ENCODE measurements at regions not wholly inside any gene's neighbourhood (a gene's known extent, or its start where the extent isn't known, plus 50 kb on each side); places are given as distances from the start of the nearest gene placed in this dataset.

GRCh38 chr5:90174236-90174635 is 235.3 kb downstream of the CETN3 start:
- no peaks in the 10 kb centered on the region for H3K36me3 ChIP-seq
- peaks cover 0 to 15% (median 4%) of the 10 kb centered on the region in 6 donors for H3K4me1 ChIP-seq
- no peak for TF ChIP-seq POLR2A (IDR thresholded peaks at IDR 0.05)
- TF ChIP-seq POLR2AphosphoS5 (IDR thresholded peaks at IDR 0.05): no peak
- TF ChIP-seq CTCF (IDR thresholded peaks at IDR 0.05 in 8 of 11, conservative IDR thresholded peaks at IDR 0.05 in 3 of 11): no peak
- WGBS, 5 donors: 81 to 93% (median 84%) methylated on average over 4 of the region's 4 CpGs
- intact Hi-C loops (cut with DNase I; ENCODE audit: low total_unique reads): no loop called here
- DNase-seq: no peak
- no peak overlapping the region for H3K4me3 ChIP-seq
- H3K27me3 ChIP-seq (replicated peaks in 1 of 7): no peaks in the 10 kb centered on the region
- no peak overlapping the region for H3K27ac ChIP-seq
- H3K9me3 ChIP-seq: peaks cover 0 to 13% (median 5%) of the 10 kb centered on the region in 8 donors

GRCh38 chr5:90173299-90174030 is 236.1 kb downstream of the CETN3 start:
- 80 to 100% (median 91%) methylated on average over 1 of the region's 1 CpG for WGBS, 5 donors
- intact Hi-C loops (cut with DNase I; ENCODE audit: low total_unique reads): no loop called here
- no peaks in the 10 kb centered on the region for H3K27me3 ChIP-seq (replicated peaks in 1 of 7)

GRCh38 chr5:90171466-90171865 is 238.1 kb downstream of the CETN3 start:
- no peak overlapping the region for H3K4me3 ChIP-seq
- no peaks in the 10 kb centered on the region for H3K36me3 ChIP-seq
- TF ChIP-seq POLR2AphosphoS5 (IDR thresholded peaks at IDR 0.05): no peak
- no peak for TF ChIP-seq CTCF (IDR thresholded peaks at IDR 0.05 in 8 of 11, conservative IDR thresholded peaks at IDR 0.05 in 3 of 11)
- no peak for TF ChIP-seq POLR2A (IDR thresholded peaks at IDR 0.05)
- H3K27me3 ChIP-seq (replicated peaks in 1 of 7): no peaks in the 10 kb centered on the region
- no peaks in the 10 kb centered on the region for H3K9me3 ChIP-seq
- H3K27ac ChIP-seq: no peak overlapping the region
- intact Hi-C loops (cut with DNase I; ENCODE audit: low total_unique reads): no loop called here
- no peak for DNase-seq
- 0% methylated on average over 1 of the region's 1 CpG for WGBS, 5 donors
- H3K4me1 ChIP-seq: peaks cover 0 to 18% (median 4%) of the 10 kb centered on the region in 6 donors

More at GRCh38 chr5:90173299-90174030, 236.1 kb downstream of the CETN3 start:
- no peak for DNase-seq
- no peak for TF ChIP-seq POLR2A (IDR thresholded peaks at IDR 0.05)
- TF ChIP-seq CTCF (IDR thresholded peaks at IDR 0.05 in 8 of 11, conservative IDR thresholded peaks at IDR 0.05 in 3 of 11): no peak
- no peak for TF ChIP-seq POLR2AphosphoS5 (IDR thresholded peaks at IDR 0.05)
- H3K4me1 ChIP-seq: peaks cover 0 to 18% (median 4%) of the 10 kb centered on the region in 6 donors
- peaks cover 0 to 13% (median 5%) of the 10 kb centered on the region in 8 donors for H3K9me3 ChIP-seq
- no peak overlapping the region for H3K27ac ChIP-seq
- H3K4me3 ChIP-seq: no peak overlapping the region
- no peaks in the 10 kb centered on the region for H3K36me3 ChIP-seq

DNA sequence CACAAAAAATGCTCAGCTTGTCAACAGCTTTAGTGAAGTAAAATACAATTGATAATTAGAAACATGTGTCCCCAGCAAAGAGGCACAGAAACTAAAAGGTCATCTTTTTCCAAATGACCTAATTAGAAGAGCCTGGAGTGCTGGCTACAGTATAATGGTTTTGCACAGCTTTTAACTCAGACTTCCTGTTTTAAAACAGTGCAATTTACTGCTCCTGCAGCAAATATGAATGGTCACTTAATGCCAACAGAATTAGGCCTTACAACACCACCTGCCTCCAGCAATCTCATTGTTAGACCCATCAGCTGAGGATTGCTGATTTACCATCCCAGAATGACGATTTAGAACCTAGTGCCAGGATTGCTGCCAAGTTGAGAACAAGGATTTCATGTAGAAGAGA is 239.3 kb downstream of the CETN3 start:
- DNase-seq: no peak
- no peaks in the 10 kb centered on the region for H3K9me3 ChIP-seq
- peaks cover 0 to 18% (median 4%) of the 10 kb centered on the region in 6 donors for H3K4me1 ChIP-seq
- WGBS, 5 donors: 24 to 55% (median 45%) methylated on average over 1 of the region's 1 CpG
- intact Hi-C loops (cut with DNase I; ENCODE audit: low total_unique reads): no loop called here
- no peaks in the 10 kb centered on the region for H3K27me3 ChIP-seq (replicated peaks in 1 of 7)
- no peak overlapping the region for H3K27ac ChIP-seq
- no peak overlapping the region for H3K4me3 ChIP-seq
- H3K36me3 ChIP-seq: no peaks in the 10 kb centered on the region
- no peak for TF ChIP-seq POLR2AphosphoS5 (IDR thresholded peaks at IDR 0.05)

Data from spleen (tissue), 11 donors.